ENCODE measurements at regions not wholly inside any gene's neighbourhood (a gene's known extent, or its start where the extent isn't known, plus 50 kb on each side); places are given as distances from the start of the nearest gene placed in this dataset.
A peak's percentile ranks its signal among the peaks of the same experiment; 100 is the strongest.
"Not testable (repeated sequence)": the region's sequence is repeated elsewhere in the genome, so short reads cannot be mapped to it uniquely, and the experiment has no call there.

GRCh38 chr5:21623831-21624230 is 1229.3 kb downstream of the CDH12 start:
- DNase-seq (no peak), ATAC-seq (no peak)
- intact Hi-C loops (cut with DNase I), result no loop called here

- ATAC-seq, result no peak
- intact Hi-C loops (cut with DNase I), result no loop called here
- no peak for DNase-seq
Measured at GRCh38 chr5:21615195-21615765, 1237.9 kb downstream of the CDH12 start.

- intact Hi-C loops (cut with DNase I), result no loop called here
- DNase-seq (no peak), ATAC-seq (no peak)
Measured at GRCh38 chr5:21613971-21614488, 1239.1 kb downstream of the CDH12 start.

GRCh38 chr5:21603796-21604195 is 1249.3 kb downstream of the CDH12 start:
- intact Hi-C loops (cut with DNase I), result no loop called here
- ATAC-seq (no peak), DNase-seq (no peak)

GRCh38 chr5:21594566-21594965 is 1258.6 kb downstream of the CDH12 start:
- DNase-seq (no peak), ATAC-seq (no peak)
- intact Hi-C loops (cut with DNase I), result no loop called here

- no peak for ATAC-seq
- DNase-seq, result no peak
- intact Hi-C loops (cut with DNase I), result no loop called here
Measured at GRCh38 chr5:21593261-21593660, 1259.9 kb downstream of the CDH12 start.

GRCh38 chr5:21581508-21581907 is 1271.6 kb downstream of the CDH12 start:
- no peak for ATAC-seq
- intact Hi-C loops (cut with DNase I), result no loop called here
- DNase-seq, result no peak

GRCh38 chr5:21574961-21575360 is 1278.2 kb downstream of the CDH12 start:
- no peak for ATAC-seq
- intact Hi-C loops (cut with DNase I), result no loop called here
- DNase-seq, result no peak

GRCh38 chr5:21574438-21574837 is 1278.7 kb downstream of the CDH12 start:
- DNase-seq (no peak), ATAC-seq (peak; percentile 65 to 70)
- intact Hi-C loops (cut with DNase I), result no loop called here

- ATAC-seq (peak; percentile 38 to 52), DNase-seq (no peak)
- intact Hi-C loops (cut with DNase I), result no loop called here
Measured at GRCh38 chr5:21573416-21574314, 1279.5 kb downstream of the CDH12 start.

GRCh38 chr5:21571196-21571595 is 1281.9 kb downstream of the CDH12 start:
- intact Hi-C loops (cut with DNase I); ATAC-seq; DNase-seq: not testable (repeated sequence)

GRCh38 chr5:21559109-21559508 is 1294.0 kb downstream of the CDH12 start:
- intact Hi-C loops (cut with DNase I); ATAC-seq; DNase-seq: not testable (repeated sequence)

- ATAC-seq; intact Hi-C loops (cut with DNase I); DNase-seq: not testable (repeated sequence)
Measured at GRCh38 chr5:21552263-21552662, 1300.9 kb downstream of the CDH12 start.

- intact Hi-C loops (cut with DNase I); ATAC-seq; DNase-seq: not testable (repeated sequence)
Measured at GRCh38 chr5:21550916-21551315, 1302.2 kb downstream of the CDH12 start.

- DNase-seq; ATAC-seq; intact Hi-C loops (cut with DNase I): not testable (repeated sequence)
Measured at GRCh38 chr5:21547656-21548055, 1305.5 kb downstream of the CDH12 start.

- DNase-seq; intact Hi-C loops (cut with DNase I): not testable (repeated sequence)
Measured at GRCh38 chr5:21535114-21535513, 1318.0 kb downstream of the CDH12 start.

GRCh38 chr5:21521157-21521556 is 1332.0 kb downstream of the CDH12 start:
- DNase-seq; ATAC-seq; intact Hi-C loops (cut with DNase I): not testable (repeated sequence)

More at GRCh38 chr5:21535114-21535513, 1318.0 kb downstream of the CDH12 start:
- ATAC-seq, result not testable (repeated sequence)

GRCh38 chr5:21496926-21497325 is 1356.2 kb downstream of the CDH12 start:
- peak; percentile 21 for DNase-seq
- intact Hi-C loops (cut with DNase I), result not testable (repeated sequence)

GRCh38 chr5:21496056-21496455 is 1357.1 kb downstream of the CDH12 start:
- DNase-seq; ATAC-seq; intact Hi-C loops (cut with DNase I): not testable (repeated sequence)

More at GRCh38 chr5:21496926-21497325, 1356.2 kb downstream of the CDH12 start:
- not testable (repeated sequence) for ATAC-seq

- intact Hi-C loops (cut with DNase I); ATAC-seq; DNase-seq: not testable (repeated sequence)
Measured at GRCh38 chr5:21495235-21495634, 1357.9 kb downstream of the CDH12 start.
